SK-N-MC (cell line): ENCODE measurements at regions not wholly inside any gene's neighbourhood (a gene's known extent, or its start where the extent isn't known, plus 50 kb on each side); places are given as distances from the start of the nearest gene placed in this dataset.

Experiments
- DNase-seq: peaks from one replicate; pipeline ENCODE4 v3.0.0-alpha.2; 2011; ENCODE audit warnings: low read depth, low spot score
- H3K27ac ChIP-seq: fragments of 200-600 bp; sonication (generic); 2 replicates; pipeline ENCODE4 v1.5.1; 2016; ENCODE audit warnings: mixed run types
- H3K36me3 ChIP-seq: fragments of 200-600 bp; sonication (generic); 2 replicates; pipeline ENCODE4 v1.6.1; 2017; ENCODE audit warnings: antibody characterized with exemption, low read length, mixed read lengths; ENCODE audit not compliant: insufficient read depth
- H3K4me3 ChIP-seq: fragments of 200-600 bp; sonication (generic); 2 replicates; pipeline ENCODE4 v1.5.1; 2016
- H3K9ac ChIP-seq: fragments of 200-600 bp; sonication (generic); 2 replicates; pipeline ENCODE4 v1.8.0; 2017; ENCODE audit warnings: mixed run types, mixed read lengths; ENCODE audit not compliant: insufficient read length
- H3K9me3 ChIP-seq: fragments of 200-600 bp; sonication (generic); 2 replicates; pipeline ENCODE4 v1.6.1; 2017; ENCODE audit warnings: low read depth, mild to moderate bottlenecking, antibody characterized with exemption, low read length, moderate library complexity, mixed read lengths
- EZH2 ChIP-seq: fragments of 200-600 bp; sonication (generic); IDR thresholded peaks from one replicate; pipeline ENCODE4 v1.6.1; 2017; ENCODE audit warnings: antibody characterized with exemption
- FOXP2 ChIP-seq: optimal IDR thresholded peaks from 2 replicates; pipeline ENCODE3; 2011; ENCODE audit warnings: mild to moderate bottlenecking, moderate library complexity; ENCODE audit not compliant: insufficient read depth; ENCODE audit errors: extremely low read length, control extremely low read depth
- POLR2AphosphoS5 ChIP-seq: IDR thresholded peaks from 2 replicates; pipeline ENCODE4 v1.6.1; 2012; ENCODE audit warnings: mild to moderate bottlenecking, low read depth, low read length, borderline replicate concordance

DNA sequence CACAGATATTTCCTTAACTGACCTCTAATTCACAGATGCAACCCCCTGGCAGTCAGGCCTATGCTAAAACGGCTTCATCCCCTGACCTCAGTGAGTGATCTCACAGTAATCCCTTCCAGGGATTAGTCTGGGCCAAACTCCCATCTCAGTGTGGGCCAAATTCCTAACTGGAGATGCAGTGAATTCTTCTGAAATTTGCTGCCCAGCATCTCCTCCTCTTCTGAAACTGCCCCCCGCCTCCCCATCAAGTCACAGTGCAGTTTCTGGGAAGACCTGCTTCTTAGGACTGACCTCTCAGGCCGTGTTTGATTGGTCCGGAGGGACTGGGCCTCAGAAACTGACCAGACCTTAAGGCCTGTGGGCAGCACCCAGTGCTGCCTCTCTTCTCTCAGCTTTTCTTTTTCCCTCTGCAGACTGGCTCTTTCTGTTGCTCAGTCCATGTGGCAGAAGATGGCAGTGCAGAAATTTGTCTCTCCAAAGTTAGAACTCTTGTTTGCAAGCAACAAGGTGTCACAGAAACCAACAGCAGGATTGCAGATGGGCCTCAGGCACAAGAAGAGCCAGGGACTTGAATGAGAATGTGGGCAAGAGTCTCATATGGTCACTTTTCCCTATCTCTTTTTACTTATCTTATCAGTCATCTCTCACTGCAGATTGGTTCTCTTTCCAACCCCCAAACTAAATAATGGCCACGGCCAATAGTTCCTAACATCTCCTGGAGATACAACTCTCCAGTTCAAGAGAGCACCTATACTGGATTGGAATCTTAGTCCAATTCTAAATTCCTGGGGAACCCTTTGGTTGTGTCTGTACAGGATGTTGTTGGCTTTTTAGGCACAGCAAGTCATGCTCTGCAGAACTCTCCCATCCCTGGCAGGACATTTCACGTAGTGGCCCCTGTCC lies 95.5 kb upstream of the RALGPS2 start:
- TF ChIP-seq EZH2 (no peak), FOXP2 (no peak), POLR2AphosphoS5 (no peak)
- no peak overlapping the region for H3K9ac ChIP-seq
- no peaks in the 10 kb centered on the region for H3K36me3 ChIP-seq
- no peak overlapping the region for H3K27ac ChIP-seq
- no peak overlapping the region for H3K4me3 ChIP-seq
- H3K9me3 ChIP-seq: no peaks in the 10 kb centered on the region
- DNase-seq: no peak

DNA sequence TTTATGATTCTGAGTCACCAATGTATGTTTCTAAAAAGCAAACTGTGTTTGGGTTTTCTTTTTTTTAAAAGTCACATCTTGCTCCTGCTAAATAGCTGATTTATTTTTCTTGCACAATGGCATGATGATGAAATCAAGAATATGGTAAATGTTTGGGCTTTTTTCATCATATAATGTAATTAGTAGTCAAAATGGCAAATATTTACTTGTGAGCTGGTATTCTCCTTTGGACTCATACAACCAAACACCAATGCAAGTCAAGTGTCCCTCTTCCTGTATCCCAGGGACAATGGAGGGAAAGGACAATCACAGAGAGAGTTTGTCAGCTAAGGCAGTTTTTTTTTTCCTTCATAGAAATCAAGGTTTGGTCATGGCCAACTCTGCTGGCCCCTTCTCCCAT lies 94.6 kb upstream of the RALGPS2 start:
- no peak overlapping the region for H3K27ac ChIP-seq
- TF ChIP-seq FOXP2 (no peak), EZH2 (no peak), POLR2AphosphoS5 (no peak)
- no peaks in the 10 kb centered on the region for H3K36me3 ChIP-seq
- no peak overlapping the region for H3K9ac ChIP-seq
- no peak overlapping the region for H3K4me3 ChIP-seq
- H3K9me3 ChIP-seq: no peaks in the 10 kb centered on the region
- DNase-seq: no peak

DNA sequence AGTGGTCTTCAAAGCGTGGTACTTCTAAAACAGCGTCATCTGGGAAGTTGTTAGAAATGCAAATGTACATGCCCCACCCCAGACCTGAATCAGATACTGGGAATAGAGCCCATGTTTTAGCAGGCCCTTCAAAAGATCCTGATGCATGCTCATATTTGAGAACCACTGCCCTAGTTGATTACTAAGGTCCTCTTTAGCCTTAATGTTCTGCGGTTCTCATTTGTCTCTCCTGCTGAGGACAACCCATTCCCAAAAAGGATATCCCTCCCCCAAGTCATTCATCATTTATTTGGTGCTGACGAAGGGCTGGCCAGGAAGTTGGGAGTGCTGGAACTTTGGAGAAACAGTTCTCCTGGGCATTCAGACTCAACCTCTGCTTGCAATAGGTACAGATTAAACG lies 92.4 kb upstream of the RALGPS2 start:
- Histone ChIP-seq H3K9me3 (no peaks in the 10 kb centered on the region), H3K27ac (no peak overlapping the region), H3K36me3 (no peaks in the 10 kb centered on the region), H3K4me3 (no peak overlapping the region), H3K9ac (no peak overlapping the region)
- no peak for DNase-seq
- TF ChIP-seq EZH2 (no peak), POLR2AphosphoS5 (no peak), FOXP2 (no peak)

DNA sequence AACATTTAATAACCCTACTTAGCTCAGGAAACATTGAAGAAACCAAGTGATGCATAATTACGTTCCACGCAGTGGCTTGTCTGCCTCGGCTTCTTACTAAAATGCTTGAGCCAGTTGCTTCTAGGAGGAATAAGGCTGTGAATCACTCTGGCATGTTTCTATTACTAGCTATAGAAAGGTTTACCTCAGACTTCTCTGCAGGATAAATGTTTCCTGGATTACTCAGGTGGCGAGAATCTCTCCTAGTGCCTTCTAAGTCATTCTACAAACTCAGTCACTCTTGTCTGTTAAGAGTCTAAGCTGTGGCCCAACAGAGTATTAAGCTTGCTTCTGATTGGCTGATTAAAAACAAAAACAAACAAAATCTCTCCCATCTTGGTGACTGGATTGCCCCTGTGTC lies 92.0 kb upstream of the RALGPS2 start:
- H3K9ac ChIP-seq: no peak overlapping the region
- no peak for TF ChIP-seq FOXP2
- no peak for TF ChIP-seq EZH2
- no peak for TF ChIP-seq POLR2AphosphoS5
- no peaks in the 10 kb centered on the region for H3K36me3 ChIP-seq
- H3K4me3 ChIP-seq: no peak overlapping the region
- no peaks in the 10 kb centered on the region for H3K9me3 ChIP-seq
- H3K27ac ChIP-seq: no peak overlapping the region
- no peak for DNase-seq

DNA sequence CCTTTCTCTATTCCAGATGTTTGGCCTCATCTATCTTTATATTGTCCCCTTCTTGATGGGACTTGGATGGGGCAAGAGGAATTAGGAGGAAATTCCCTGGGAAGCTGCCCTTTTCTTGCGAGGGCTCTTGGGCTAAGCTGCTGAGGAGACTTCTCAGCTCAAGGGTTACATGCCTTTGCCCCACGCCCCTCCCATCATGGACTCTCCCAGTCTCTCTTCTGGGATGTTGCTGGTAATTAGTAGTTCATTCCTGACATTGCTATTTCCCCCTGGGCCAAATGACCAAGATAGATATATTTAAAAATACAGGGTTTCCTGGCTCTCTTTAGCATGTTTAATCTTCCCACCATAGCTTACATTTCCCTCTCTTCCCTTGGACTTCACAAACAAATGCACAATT lies 90.6 kb upstream of the RALGPS2 start:
- Histone ChIP-seq H3K9ac (no peak overlapping the region), H3K4me3 (no peak overlapping the region), H3K9me3 (no peaks in the 10 kb centered on the region), H3K27ac (no peak overlapping the region), H3K36me3 (no peaks in the 10 kb centered on the region)
- no peak for TF ChIP-seq POLR2AphosphoS5
- no peak for TF ChIP-seq EZH2
- TF ChIP-seq FOXP2: no peak
- DNase-seq: no peak

DNA sequence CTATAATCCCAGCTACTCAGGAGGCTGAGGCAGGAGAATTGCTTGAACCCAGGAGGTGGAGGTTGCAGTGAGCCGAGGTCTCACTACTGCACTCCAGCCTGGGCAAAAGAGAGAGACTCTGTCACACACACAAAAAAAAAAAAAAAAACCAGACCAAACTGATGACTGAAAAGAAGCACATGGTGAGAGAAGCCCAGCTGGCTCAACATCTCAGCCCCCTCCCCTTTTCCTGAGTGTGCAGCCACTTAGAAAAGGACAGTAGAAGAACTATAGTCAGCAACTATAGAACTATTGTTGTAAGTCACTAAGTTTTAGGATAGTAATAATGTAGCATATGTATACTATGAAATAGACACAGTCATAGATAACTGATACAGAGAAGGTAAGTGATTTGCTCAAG lies 87.2 kb upstream of the RALGPS2 start:
- no peak overlapping the region for H3K27ac ChIP-seq
- no peak overlapping the region for H3K4me3 ChIP-seq
- H3K36me3 ChIP-seq: no peaks in the 10 kb centered on the region
- no peak for TF ChIP-seq POLR2AphosphoS5
- TF ChIP-seq EZH2: no peak
- no peak for TF ChIP-seq FOXP2
- no peak overlapping the region for H3K9ac ChIP-seq
- no peaks in the 10 kb centered on the region for H3K9me3 ChIP-seq
- DNase-seq: no peak

DNA sequence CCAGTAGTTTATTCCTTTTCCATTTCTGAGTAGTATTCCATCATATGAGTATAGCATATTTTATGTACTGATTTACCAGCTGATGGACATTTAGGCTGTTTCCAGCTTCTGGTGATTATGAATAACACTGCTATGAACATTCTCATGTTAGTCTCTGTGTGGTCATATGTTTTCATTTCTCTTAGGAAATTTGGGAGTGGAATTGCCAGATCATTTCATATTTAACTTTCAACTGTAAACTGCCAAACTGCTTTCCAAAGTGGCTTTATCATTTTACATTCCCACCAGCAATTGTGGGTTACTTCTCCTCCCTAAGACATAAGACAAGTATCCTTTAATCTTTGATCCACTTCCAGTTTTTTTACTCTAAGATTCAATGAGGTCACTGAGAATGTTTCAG lies 85.7 kb upstream of the RALGPS2 start:
- no peak overlapping the region for H3K27ac ChIP-seq
- no peak overlapping the region for H3K4me3 ChIP-seq
- H3K9me3 ChIP-seq: no peaks in the 10 kb centered on the region
- TF ChIP-seq EZH2 (no peak), POLR2AphosphoS5 (no peak), FOXP2 (no peak)
- H3K36me3 ChIP-seq: no peaks in the 10 kb centered on the region
- DNase-seq: no peak
- no peak overlapping the region for H3K9ac ChIP-seq

DNA sequence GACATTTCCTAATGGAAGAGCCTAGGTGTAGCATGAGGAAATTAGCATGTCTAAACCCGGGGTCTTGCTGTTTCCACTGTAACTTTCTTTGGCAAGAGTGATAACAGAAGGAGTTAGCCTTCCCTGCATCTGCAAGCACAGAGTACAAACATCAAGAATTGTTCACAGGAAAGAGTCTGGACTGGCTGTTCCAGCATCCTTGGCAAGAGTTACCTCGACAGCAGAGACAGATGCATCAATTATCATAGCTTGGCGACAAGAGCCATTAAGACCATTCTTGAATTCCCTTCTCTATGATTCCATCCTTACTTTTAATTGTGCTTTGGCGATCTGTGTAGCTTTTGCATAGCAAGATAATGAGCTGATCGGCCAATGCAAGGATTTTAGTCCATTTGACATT lies 82.8 kb upstream of the RALGPS2 start:
- TF ChIP-seq POLR2AphosphoS5 (no peak), FOXP2 (no peak), EZH2 (no peak)
- Histone ChIP-seq H3K9ac (no peak overlapping the region), H3K4me3 (no peak overlapping the region), H3K9me3 (no peaks in the 10 kb centered on the region), H3K27ac (no peak overlapping the region), H3K36me3 (no peaks in the 10 kb centered on the region)
- no peak for DNase-seq

DNA sequence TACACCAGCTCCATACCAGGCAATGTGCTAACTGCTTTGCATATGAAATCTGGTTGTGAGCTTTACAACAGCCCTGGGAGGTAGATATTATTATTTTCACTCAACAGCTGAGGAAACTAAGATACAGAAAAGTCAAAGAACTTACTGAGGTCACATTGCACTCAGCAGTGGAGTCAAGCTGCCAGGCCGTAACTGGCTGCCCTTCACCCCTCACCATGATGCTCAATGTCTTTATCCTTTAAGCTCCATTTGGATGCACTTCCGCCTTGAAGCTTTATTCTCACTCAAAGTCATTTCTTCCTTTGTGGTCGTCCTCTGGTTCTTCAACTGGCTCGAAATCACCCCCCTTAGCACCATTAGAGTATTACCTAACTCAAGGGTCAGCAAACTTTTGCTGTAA lies 81.7 kb upstream of the RALGPS2 start:
- H3K9me3 ChIP-seq: no peaks in the 10 kb centered on the region
- H3K9ac ChIP-seq: no peak overlapping the region
- no peaks in the 10 kb centered on the region for H3K36me3 ChIP-seq
- H3K4me3 ChIP-seq: no peak overlapping the region
- DNase-seq: no peak
- H3K27ac ChIP-seq: no peak overlapping the region
- no peak for TF ChIP-seq POLR2AphosphoS5
- TF ChIP-seq FOXP2: no peak
- no peak for TF ChIP-seq EZH2
